Suprapubic skin (tissue), 4 donors: ENCODE measurements at regions not wholly inside any gene's neighbourhood (a gene's known extent, or its start where the extent isn't known, plus 50 kb on each side); places are given as distances from the start of the nearest gene placed in this dataset.

Experiments
- POLR2A ChIP-seq, 2 donors: fragments of 450-650 bp; IDR thresholded peaks; one replicate each; pipeline ENCODE4 v1.6.1; 2017; ENCODE audit warnings: antibody characterized with exemption in 2 of 2, mild to moderate bottlenecking in 2 of 2, moderate library complexity in 2 of 2
- POLR2AphosphoS5 ChIP-seq, 3 donors: sonication (generic); formaldehyde crosslinking; IDR thresholded peaks; one replicate each; pipeline ENCODE4 v1.6.1; 2017; ENCODE audit warnings: antibody characterized with exemption in 3 of 3
- TF ChIP-seq, protein P1 (sequence below), 2 donors: fragments of 200-600 bp in 1 of 2; fragments of 450-650 bp in 1 of 2; sonication (generic) in 1 of 2; IDR thresholded peaks; one replicate each; pipeline ENCODE4 v1.5.1; 2016 to 2019; ENCODE audit warnings: antibody characterized with exemption in 2 of 2, mild to moderate bottlenecking in 1 of 2, moderate library complexity in 1 of 2

DNA sequence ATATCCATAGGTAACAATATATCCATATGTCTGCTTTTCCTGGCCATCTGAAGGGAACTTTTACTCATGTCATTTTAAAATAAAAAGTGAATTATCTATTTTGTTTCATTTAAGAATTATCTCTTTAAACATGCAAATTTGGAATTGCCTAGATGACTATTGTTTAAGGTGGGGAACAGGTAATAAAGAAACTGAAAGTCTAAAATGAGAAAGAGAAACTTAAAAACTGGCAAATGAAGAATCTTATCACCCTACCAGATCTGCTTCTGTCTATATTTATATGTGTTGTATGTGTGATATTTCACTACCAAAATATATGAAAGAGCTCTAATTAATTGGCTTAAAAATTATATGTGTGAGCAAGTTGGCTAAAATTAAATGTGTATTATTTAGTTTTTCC is 243.2 kb upstream of the KCNH7 start:
- TF ChIP-seq, protein P1, sequence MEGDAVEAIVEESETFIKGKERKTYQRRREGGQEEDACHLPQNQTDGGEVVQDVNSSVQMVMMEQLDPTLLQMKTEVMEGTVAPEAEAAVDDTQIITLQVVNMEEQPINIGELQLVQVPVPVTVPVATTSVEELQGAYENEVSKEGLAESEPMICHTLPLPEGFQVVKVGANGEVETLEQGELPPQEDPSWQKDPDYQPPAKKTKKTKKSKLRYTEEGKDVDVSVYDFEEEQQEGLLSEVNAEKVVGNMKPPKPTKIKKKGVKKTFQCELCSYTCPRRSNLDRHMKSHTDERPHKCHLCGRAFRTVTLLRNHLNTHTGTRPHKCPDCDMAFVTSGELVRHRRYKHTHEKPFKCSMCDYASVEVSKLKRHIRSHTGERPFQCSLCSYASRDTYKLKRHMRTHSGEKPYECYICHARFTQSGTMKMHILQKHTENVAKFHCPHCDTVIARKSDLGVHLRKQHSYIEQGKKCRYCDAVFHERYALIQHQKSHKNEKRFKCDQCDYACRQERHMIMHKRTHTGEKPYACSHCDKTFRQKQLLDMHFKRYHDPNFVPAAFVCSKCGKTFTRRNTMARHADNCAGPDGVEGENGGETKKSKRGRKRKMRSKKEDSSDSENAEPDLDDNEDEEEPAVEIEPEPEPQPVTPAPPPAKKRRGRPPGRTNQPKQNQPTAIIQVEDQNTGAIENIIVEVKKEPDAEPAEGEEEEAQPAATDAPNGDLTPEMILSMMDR (IDR thresholded peaks at IDR 0.05) = no peak
- TF ChIP-seq POLR2A (IDR thresholded peaks at IDR 0.05) (no peak), POLR2AphosphoS5 (IDR thresholded peaks at IDR 0.05) (no peak)
